Gastroesophageal sphincter (tissue), 4 donors: ENCODE measurements at regions not wholly inside any gene's neighbourhood (a gene's known extent, or its start where the extent isn't known, plus 50 kb on each side); places are given as distances from the start of the nearest gene placed in this dataset.

ENCODE experiments used
- ATAC-seq: fragments of 150-250 bp; one replicate; pipeline ENCODE4 v1.9.1; 2016; ENCODE audit warnings: mild to moderate bottlenecking, moderate library complexity
- H3K27ac ChIP-seq, 4 donors: fragments of 200-600 bp; sonication (generic) in 3 of 4; 1 replicate in 3 of 4; 2 replicates in 1 of 4; pipeline ENCODE4 v1.5.1; 2016 to 2019
- H3K27me3 ChIP-seq: fragments of 200-600 bp; sonication (generic); one replicate; pipeline ENCODE4 v1.5.1; 2019
- H3K36me3 ChIP-seq, 2 donors: fragments of 200-600 bp; sonication (generic); one replicate each; pipeline ENCODE4 v1.5.1; 2019; ENCODE audit warnings: control low read depth in 1 of 2
- H3K4me1 ChIP-seq, 3 donors: fragments of 200-600 bp; sonication (generic); 1 replicate in 2 of 3; 2 replicates in 1 of 3; pipeline ENCODE4 v1.5.1; 2016 to 2019; ENCODE audit warnings: control low read depth in 2 of 3
- H3K4me3 ChIP-seq, 2 donors: fragments of 200-600 bp; sonication (generic); one replicate each; pipeline ENCODE4 v1.5.1; 2019; ENCODE audit warnings: mild to moderate bottlenecking in 1 of 2, moderate library complexity in 1 of 2
- H3K9me3 ChIP-seq, 3 donors: fragments of 200-600 bp; sonication (generic); one replicate each; pipeline ENCODE4 v1.5.1; 2017 to 2019; ENCODE audit warnings: control low read depth in 2 of 3
- EP300 ChIP-seq: sonication (generic); formaldehyde crosslinking; IDR thresholded peaks from one replicate; pipeline ENCODE4 v1.6.1; 2017; ENCODE audit warnings: antibody characterized with exemption, mild to moderate bottlenecking
- POLR2A ChIP-seq, 2 donors: fragments of 450-650 bp; IDR thresholded peaks; one replicate each; pipeline ENCODE4 v1.6.1; 2017; ENCODE audit warnings: antibody characterized with exemption in 2 of 2, mild to moderate bottlenecking in 2 of 2, moderate library complexity in 1 of 2
- POLR2AphosphoS5 ChIP-seq: sonication (generic); formaldehyde crosslinking; IDR thresholded peaks from one replicate; pipeline ENCODE4 v1.6.1; 2017; ENCODE audit warnings: antibody characterized with exemption
- WGBS, 2 donors: methylation state at CpG; one replicate each; pipeline ENCODE4 v1.1.5; 2018; ENCODE audit warnings: low coverage in 1 of 2; 5-methylcytosine and 5-hydroxymethylcytosine counted together
- TF ChIP-seq, protein P1 (sequence below), 4 experiments: fragments of 200-600 bp in 2 of 4; fragments of 450-650 bp in 2 of 4; sonication (generic) in 1 of 4; IDR thresholded peaks; one replicate each; pipeline ENCODE4 v1.5.1; 2017 to 2019; ENCODE audit warnings: antibody characterized with exemption in 4 of 4, mild to moderate bottlenecking in 2 of 4, moderate library complexity in 2 of 4

DNA sequence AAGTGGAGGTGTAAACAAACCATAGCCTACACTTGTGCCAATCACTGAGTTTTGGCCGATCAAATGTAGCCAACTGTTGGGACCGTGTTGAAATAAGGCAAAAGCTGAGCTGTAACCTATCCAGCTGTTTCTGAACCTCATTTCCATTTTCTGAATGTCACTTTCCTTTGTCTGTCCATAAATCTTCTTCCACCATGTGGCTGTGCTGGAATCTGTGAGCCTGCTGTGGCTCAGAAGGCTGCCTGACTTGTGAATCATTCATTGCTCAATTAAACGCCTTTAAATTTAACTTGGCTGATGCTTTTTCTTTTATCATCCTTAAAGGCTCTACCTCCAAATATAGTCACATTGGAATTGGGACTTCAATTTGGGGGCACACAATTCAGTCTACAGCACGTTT is 203.1 kb upstream of the MPPED2 start:
- no peaks in the 10 kb centered on the region for H3K27me3 ChIP-seq
- no peak overlapping the region for H3K27ac ChIP-seq
- 69 to 72% methylated on average over 4 of the region's 4 CpGs for WGBS, 2 donors
- H3K36me3 ChIP-seq = no peaks in the 10 kb centered on the region
- ATAC-seq = no peak
- H3K4me3 ChIP-seq = no peak overlapping the region
- H3K9me3 ChIP-seq = no peaks in the 10 kb centered on the region
- TF ChIP-seq EP300 (no peak), POLR2A (IDR thresholded peaks at IDR 0.05) (no peak), POLR2AphosphoS5 (no peak)
- TF ChIP-seq, protein P1, sequence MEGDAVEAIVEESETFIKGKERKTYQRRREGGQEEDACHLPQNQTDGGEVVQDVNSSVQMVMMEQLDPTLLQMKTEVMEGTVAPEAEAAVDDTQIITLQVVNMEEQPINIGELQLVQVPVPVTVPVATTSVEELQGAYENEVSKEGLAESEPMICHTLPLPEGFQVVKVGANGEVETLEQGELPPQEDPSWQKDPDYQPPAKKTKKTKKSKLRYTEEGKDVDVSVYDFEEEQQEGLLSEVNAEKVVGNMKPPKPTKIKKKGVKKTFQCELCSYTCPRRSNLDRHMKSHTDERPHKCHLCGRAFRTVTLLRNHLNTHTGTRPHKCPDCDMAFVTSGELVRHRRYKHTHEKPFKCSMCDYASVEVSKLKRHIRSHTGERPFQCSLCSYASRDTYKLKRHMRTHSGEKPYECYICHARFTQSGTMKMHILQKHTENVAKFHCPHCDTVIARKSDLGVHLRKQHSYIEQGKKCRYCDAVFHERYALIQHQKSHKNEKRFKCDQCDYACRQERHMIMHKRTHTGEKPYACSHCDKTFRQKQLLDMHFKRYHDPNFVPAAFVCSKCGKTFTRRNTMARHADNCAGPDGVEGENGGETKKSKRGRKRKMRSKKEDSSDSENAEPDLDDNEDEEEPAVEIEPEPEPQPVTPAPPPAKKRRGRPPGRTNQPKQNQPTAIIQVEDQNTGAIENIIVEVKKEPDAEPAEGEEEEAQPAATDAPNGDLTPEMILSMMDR (IDR thresholded peaks at IDR 0.05) = no peak
- peaks cover 0 to 13% (median 0%) of the 10 kb centered on the region in 3 donors for H3K4me1 ChIP-seq

DNA sequence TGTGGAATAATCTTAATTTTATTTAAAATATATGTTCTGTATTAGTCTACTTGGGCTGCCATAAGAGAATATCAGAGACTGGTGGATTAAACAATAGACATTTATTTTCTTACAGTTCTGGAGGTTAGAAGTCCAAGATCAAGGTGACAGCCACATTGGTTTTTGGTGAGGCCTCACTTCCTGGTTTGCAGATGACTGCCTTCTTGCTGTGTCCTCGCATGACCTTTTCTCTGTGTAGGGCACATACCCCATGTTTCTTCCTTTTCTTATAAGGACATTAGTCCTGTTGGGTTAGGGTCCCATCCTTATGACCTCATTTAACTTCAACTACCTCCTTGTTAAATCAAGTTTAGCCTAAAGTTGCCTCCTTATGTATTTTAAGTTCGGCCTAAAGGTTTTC is 202.7 kb upstream of the MPPED2 start:
- no peaks in the 10 kb centered on the region for H3K9me3 ChIP-seq
- TF ChIP-seq POLR2AphosphoS5 (no peak), POLR2A (IDR thresholded peaks at IDR 0.05) (no peak), EP300 (no peak)
- TF ChIP-seq, protein P1 (IDR thresholded peaks at IDR 0.05) = no peak
- 88 to 94% methylated on average over 2 of the region's 2 CpGs for WGBS, 2 donors

DNA sequence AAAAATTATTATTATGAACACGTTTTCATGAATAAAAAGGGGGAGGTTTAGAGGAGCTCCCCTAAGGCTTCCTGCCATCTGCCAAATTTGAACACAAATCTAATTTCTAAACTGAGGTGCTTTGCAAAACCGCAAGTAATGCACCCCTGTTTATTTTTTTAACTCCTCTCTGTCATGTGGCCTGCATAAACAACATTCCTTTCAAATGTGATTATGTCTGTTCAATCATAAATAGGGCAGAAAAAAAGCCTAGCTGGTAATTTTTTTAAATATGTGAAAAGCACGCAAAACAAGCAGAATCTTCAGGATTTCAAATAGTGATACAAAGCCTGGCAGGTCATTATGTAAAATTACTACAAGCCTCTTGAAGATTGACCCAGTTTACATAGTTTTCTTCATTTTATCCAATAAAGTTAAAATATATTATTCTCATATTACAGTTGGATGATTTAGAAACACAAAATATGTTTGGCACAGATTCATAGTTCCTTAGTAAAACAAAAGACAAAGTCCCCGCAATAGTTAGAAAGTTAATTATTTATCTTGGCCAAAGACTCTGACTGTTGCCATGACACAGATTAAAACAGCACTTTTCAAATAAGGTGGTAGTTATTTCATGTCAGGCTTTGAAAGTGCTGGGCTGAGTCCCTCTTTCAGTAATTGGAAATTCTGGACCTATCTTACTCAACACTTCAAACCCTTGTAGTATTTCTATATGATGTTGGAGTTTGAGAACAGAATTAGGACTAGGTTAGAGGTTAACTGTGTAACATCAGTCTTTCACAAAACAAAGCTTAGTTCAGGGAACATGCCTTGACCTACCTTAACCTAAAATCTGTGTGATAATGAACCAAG is 200.3 kb upstream of the MPPED2 start:
- 0 to 26% methylated on average over 4 of the region's 4 CpGs for WGBS, 2 donors
- no peak for ATAC-seq
- TF ChIP-seq EP300 (no peak), POLR2A (IDR thresholded peaks at IDR 0.05) (no peak), POLR2AphosphoS5 (no peak)
- TF ChIP-seq, protein P1 (IDR thresholded peaks at IDR 0.05) = no peak
- Histone ChIP-seq H3K27me3 (no peaks in the 10 kb centered on the region), H3K27ac (no peak overlapping the region), H3K36me3 (no peaks in the 10 kb centered on the region), H3K9me3 (no peaks in the 10 kb centered on the region), H3K4me1 (peaks cover 0 to 13% (median 0%) of the 10 kb centered on the region in 3 donors), H3K4me3 (no peak overlapping the region)

More for the DNA sequence above, 202.7 kb upstream of the MPPED2 start:
- H3K36me3 ChIP-seq = no peaks in the 10 kb centered on the region
- ATAC-seq = no peak
- H3K4me3 ChIP-seq = no peak overlapping the region
- H3K27me3 ChIP-seq = no peaks in the 10 kb centered on the region
- no peak overlapping the region for H3K27ac ChIP-seq
- H3K4me1 ChIP-seq = peaks cover 0 to 13% (median 0%) of the 10 kb centered on the region in 3 donors

DNA sequence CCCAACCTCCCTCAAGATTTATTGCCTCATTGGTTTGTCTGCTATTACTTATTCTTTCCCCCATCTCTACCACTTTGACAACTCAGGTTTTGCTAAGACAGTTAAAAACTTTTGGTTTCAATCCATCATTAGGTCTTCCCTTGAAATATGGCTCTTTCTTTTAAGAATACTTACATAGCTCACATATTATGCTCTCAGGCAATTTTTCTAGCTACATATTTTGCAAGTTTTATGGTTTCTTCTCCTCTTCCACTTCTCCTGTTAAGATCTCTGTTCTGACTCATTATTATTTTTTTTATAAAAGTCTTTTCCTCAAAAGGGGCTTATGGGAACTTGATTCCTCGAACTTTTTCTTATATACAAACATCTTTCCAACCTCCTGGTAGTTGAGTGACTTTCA is 192.4 kb upstream of the MPPED2 start:
- Histone ChIP-seq H3K4me1 (peaks cover 0 to 8% (median 0%) of the 10 kb centered on the region in 3 donors), H3K27ac (no peak overlapping the region), H3K9me3 (no peaks in the 10 kb centered on the region), H3K36me3 (no peaks in the 10 kb centered on the region), H3K4me3 (no peak overlapping the region), H3K27me3 (no peaks in the 10 kb centered on the region)
- TF ChIP-seq EP300 = no peak
- TF ChIP-seq POLR2A (IDR thresholded peaks at IDR 0.05) = no peak
- TF ChIP-seq POLR2AphosphoS5 = no peak
- TF ChIP-seq, protein P1 (IDR thresholded peaks at IDR 0.05) = no peak
- ATAC-seq = no peak
- 36 to 100% methylated on average over 1 of the region's 1 CpG for WGBS, 2 donors

DNA sequence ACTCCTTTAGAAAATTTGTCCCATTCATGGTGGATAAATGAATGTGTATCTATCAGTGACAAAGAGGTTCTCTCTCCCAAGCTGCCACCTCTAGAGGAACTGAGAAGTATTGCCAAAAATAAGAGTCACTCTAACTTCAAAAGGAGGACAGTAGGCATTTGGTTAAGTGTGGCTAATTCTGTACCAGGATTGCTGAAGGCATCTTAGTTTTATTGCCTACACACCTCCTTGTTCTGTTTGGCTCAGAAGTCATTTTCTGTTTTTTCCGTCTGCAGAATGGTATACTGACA is 189.0 kb upstream of the MPPED2 start:
- WGBS, 2 donors = 33 to 50% methylated on average over 1 of the region's 1 CpG

More for the DNA sequence above, 189.0 kb upstream of the MPPED2 start:
- Histone ChIP-seq H3K36me3 (no peaks in the 10 kb centered on the region), H3K4me3 (no peak overlapping the region), H3K27me3 (no peaks in the 10 kb centered on the region), H3K4me1 (peaks cover 0 to 10% (median 0%) of the 10 kb centered on the region in 3 donors), H3K9me3 (no peaks in the 10 kb centered on the region), H3K27ac (no peak overlapping the region)
- TF ChIP-seq, protein P1 (IDR thresholded peaks at IDR 0.05) = no peak
- TF ChIP-seq POLR2A (IDR thresholded peaks at IDR 0.05) (no peak), POLR2AphosphoS5 (no peak), EP300 (no peak)
- ATAC-seq = no peak
